ENCODE measurements at regions not wholly inside any gene's neighbourhood (a gene's known extent, or its start where the extent isn't known, plus 50 kb on each side); places are given as distances from the start of the nearest gene placed in this dataset.

- ChIA-PET CTCF (no interaction called here), POLR2A (no interaction called here)
- ATAC-seq (no peak), DNase-seq (ENCODE audit: low read depth, low spot score) (no peak)
- Histone ChIP-seq H3K27ac (ENCODE audit: low read length) (no peak overlapping the region), H3K9me3 (ENCODE audit: control insufficient read depth, insufficient read depth, low read depth, low read length) (no peaks in the 10 kb centered on the region), H3K4me3 (ENCODE audit: low read depth in 2 of 2, low read length in 2 of 2) (no peak overlapping the region), H3K4me1 (ENCODE audit: control insufficient read depth, insufficient read depth, low read length) (no peaks in the 10 kb centered on the region), H3K36me3 (ENCODE audit: control insufficient read depth, insufficient read depth, low read length) (no peaks in the 10 kb centered on the region), H3K27me3 (ENCODE audit: control insufficient read depth, insufficient read depth, low read length) (no peaks in the 10 kb centered on the region)
- in situ Hi-C loops (cut with HindIII; ENCODE audit: low pct_unique_long_range_greater_than_20kb, low sequenced_read_pairs) (no loop called here), intact Hi-C loops (cut with micrococcal nuclease; ENCODE audit: unreplicated experiment) (no loop called here)
- no TSS peak for BruUV-seq (replicated peaks)
- no peak for TF ChIP-seq CTCF (IDR thresholded peaks at IDR 0.05)
- no peak for TF ChIP-seq REST (IDR thresholded peaks at IDR 0.05; ENCODE audit: insufficient read depth in 1 of 2, low read depth in 2 of 2, low read length in 1 of 2)
- TF ChIP-seq POLR2AphosphoS5 (IDR thresholded peaks at IDR 0.05; ENCODE audit: low read depth, low read length) = no peak
- no peak for TF ChIP-seq TCF7L2 (IDR thresholded peaks at IDR 0.05; ENCODE audit: low read depth, low read length)
- no peak for TF ChIP-seq SIN3A (IDR thresholded peaks at IDR 0.05; ENCODE audit: borderline replicate concordance, insufficient read depth, low read depth, low read length)
Observed at GRCh38 chr15:31173790-31174450, 72.4 kb upstream of the TRPM1 start.

GRCh38 chr15:31175484-31175883, 74.0 kb upstream of the TRPM1 start:
- BruUV-seq (replicated peaks) = no TSS peak
- in situ Hi-C loops (cut with HindIII; ENCODE audit: low pct_unique_long_range_greater_than_20kb, low sequenced_read_pairs) (no loop called here), intact Hi-C loops (cut with micrococcal nuclease; ENCODE audit: unreplicated experiment) (no loop called here)
- no peaks in the 10 kb centered on the region for H3K27me3 ChIP-seq (ENCODE audit: control insufficient read depth, insufficient read depth, low read length)
- no peaks in the 10 kb centered on the region for H3K36me3 ChIP-seq (ENCODE audit: control insufficient read depth, insufficient read depth, low read length)
- TF ChIP-seq POLR2AphosphoS5 (IDR thresholded peaks at IDR 0.05; ENCODE audit: low read depth, low read length) = no peak
- no peak for TF ChIP-seq REST (IDR thresholded peaks at IDR 0.05; ENCODE audit: insufficient read depth in 1 of 2, low read depth in 2 of 2, low read length in 1 of 2)
- no peak for TF ChIP-seq SIN3A (IDR thresholded peaks at IDR 0.05; ENCODE audit: borderline replicate concordance, insufficient read depth, low read depth, low read length)
- TF ChIP-seq CTCF (IDR thresholded peaks at IDR 0.05) = no peak
- no peak for TF ChIP-seq TCF7L2 (IDR thresholded peaks at IDR 0.05; ENCODE audit: low read depth, low read length)
- ATAC-seq (no peak), DNase-seq (ENCODE audit: low read depth, low spot score) (no peak)
- H3K4me1 ChIP-seq (ENCODE audit: control insufficient read depth, insufficient read depth, low read length) = no peaks in the 10 kb centered on the region
- CTCF ChIA-PET = no interaction called here
- POLR2A ChIA-PET = no interaction called here
- H3K9me3 ChIP-seq (ENCODE audit: control insufficient read depth, insufficient read depth, low read depth, low read length) = no peaks in the 10 kb centered on the region
- no peak overlapping the region for H3K4me3 ChIP-seq (ENCODE audit: low read depth in 2 of 2, low read length in 2 of 2)
- H3K27ac ChIP-seq (ENCODE audit: low read length) = no peak overlapping the region

Data from Panc1 (cell line).